ENCODE measurements at regions not wholly inside any gene's neighbourhood (a gene's known extent, or its start where the extent isn't known, plus 50 kb on each side); places are given as distances from the start of the nearest gene placed in this dataset.

DNA sequence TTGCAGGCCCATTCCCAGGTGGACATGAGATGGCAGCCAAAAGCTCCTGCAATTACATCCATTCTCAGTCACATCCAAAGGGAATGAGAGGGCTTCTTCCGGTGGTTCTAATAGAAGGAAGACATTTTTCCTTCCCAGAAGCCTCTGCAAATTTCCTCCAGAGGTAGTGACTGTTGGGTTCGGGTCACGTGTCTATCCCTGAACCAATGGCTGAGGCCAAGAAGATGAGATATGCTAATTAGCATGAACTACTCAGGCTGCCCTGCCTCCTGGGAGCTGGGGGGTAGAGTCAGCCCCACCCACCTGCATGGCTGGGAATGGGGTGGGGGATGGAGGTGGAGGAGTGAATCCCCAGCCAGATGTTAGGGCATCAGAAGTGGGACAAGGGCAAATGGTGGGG lies 61.3 kb upstream of the IYD start:
- TF ChIP-seq EZH2 (IDR thresholded peaks at IDR 0.05; ENCODE audit: low read length), result no peak
- TF ChIP-seq, protein P1, sequence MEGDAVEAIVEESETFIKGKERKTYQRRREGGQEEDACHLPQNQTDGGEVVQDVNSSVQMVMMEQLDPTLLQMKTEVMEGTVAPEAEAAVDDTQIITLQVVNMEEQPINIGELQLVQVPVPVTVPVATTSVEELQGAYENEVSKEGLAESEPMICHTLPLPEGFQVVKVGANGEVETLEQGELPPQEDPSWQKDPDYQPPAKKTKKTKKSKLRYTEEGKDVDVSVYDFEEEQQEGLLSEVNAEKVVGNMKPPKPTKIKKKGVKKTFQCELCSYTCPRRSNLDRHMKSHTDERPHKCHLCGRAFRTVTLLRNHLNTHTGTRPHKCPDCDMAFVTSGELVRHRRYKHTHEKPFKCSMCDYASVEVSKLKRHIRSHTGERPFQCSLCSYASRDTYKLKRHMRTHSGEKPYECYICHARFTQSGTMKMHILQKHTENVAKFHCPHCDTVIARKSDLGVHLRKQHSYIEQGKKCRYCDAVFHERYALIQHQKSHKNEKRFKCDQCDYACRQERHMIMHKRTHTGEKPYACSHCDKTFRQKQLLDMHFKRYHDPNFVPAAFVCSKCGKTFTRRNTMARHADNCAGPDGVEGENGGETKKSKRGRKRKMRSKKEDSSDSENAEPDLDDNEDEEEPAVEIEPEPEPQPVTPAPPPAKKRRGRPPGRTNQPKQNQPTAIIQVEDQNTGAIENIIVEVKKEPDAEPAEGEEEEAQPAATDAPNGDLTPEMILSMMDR (optimal IDR thresholded peaks at IDR 0.05 in 1 of 3, IDR thresholded peaks at IDR 0.05 in 1 of 3, conservative IDR thresholded peaks at IDR 0.05 in 1 of 3; ENCODE audit: extremely low read depth in 1 of 3, insufficient read depth in 2 of 3, low read length in 3 of 3), result no peak
